ENCODE measurements at regions not wholly inside any gene's neighbourhood (a gene's known extent, or its start where the extent isn't known, plus 50 kb on each side); places are given as distances from the start of the nearest gene placed in this dataset.

DNA sequence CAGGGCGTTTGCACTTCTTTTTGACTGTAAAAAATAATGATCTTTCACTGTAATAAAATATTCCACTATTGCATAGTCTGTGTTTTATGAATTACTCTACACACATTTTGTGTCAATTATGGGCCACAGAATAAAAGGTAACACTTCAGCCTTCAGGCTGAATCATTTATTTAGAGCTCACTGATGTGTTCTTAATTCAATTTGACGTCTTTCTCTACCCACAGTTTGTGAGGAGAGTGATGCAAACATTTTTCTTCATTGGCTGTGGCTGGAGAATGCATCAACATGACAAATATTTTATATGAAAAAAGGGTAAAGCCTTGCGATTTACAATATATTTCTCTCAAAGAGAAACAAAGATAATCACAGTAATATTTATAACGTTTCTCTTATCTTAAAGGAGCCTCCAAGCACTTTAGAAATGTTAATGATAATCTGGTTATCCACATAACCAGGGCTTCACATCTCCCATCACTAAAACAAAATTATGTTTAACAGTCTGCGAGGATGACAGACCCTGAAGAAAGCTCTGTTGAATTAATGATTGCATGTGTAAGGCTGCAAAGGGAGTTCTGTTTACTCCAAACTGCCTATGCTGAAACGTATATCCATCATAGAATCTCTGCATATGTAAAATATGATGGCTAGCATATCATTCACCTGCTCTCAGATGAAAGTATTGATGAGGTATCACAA is 951.3 kb downstream of the ZPLD1 start:
- no peak for DNase-seq (ENCODE audit: low read depth)
- TF ChIP-seq, protein P1, sequence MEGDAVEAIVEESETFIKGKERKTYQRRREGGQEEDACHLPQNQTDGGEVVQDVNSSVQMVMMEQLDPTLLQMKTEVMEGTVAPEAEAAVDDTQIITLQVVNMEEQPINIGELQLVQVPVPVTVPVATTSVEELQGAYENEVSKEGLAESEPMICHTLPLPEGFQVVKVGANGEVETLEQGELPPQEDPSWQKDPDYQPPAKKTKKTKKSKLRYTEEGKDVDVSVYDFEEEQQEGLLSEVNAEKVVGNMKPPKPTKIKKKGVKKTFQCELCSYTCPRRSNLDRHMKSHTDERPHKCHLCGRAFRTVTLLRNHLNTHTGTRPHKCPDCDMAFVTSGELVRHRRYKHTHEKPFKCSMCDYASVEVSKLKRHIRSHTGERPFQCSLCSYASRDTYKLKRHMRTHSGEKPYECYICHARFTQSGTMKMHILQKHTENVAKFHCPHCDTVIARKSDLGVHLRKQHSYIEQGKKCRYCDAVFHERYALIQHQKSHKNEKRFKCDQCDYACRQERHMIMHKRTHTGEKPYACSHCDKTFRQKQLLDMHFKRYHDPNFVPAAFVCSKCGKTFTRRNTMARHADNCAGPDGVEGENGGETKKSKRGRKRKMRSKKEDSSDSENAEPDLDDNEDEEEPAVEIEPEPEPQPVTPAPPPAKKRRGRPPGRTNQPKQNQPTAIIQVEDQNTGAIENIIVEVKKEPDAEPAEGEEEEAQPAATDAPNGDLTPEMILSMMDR (conservative IDR thresholded peaks at IDR 0.05; ENCODE audit: low read depth, low read length): no peak
- H3K4me3 ChIP-seq (ENCODE audit: low read depth, low read length): no peak overlapping the region

DNA sequence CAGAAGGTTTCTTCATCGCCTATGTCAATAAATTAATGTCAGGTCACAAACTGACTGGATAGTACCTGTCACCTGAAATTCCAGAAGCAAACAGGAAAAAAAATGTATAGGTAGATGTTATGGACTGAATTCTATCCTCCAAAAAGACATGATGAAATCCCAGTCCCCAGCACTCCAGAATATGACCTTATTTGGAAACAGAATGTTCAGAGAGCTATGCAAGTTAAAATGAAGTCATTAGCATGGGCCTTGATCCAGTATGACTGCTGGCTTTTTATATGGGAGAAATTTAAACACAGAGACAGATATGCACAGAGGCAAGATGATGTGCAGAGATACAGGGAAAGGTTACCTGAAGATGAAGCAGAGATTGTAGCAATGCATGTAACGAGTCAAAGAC is 953.4 kb downstream of the ZPLD1 start:
- DNase-seq (ENCODE audit: low read depth): no peak
- TF ChIP-seq, protein P1 (conservative IDR thresholded peaks at IDR 0.05; ENCODE audit: low read depth, low read length): no peak
- no peak overlapping the region for H3K4me3 ChIP-seq (ENCODE audit: low read depth, low read length)

DNA sequence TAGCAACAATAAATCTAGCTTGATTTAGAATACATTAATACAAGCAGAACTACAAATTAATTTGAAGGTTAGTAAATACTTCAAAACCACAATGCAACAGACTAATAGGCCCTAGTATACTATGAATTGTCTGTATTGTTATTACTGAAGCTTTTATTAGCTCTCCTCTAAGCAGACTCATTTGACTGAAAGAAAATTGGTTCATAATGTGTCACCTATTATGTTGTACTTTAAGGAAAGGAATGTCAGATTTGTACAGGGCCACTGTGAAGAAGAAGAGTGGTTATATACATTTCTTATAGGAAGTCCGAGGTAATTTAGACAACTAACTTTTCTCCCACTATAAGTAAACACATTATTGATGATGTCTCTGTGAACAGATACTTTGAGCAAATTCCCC is 954.5 kb downstream of the ZPLD1 start:
- no peak overlapping the region for H3K4me3 ChIP-seq (ENCODE audit: low read depth, low read length)
- DNase-seq (ENCODE audit: low read depth): no peak
- TF ChIP-seq, protein P1 (conservative IDR thresholded peaks at IDR 0.05; ENCODE audit: low read depth, low read length): no peak

DNA sequence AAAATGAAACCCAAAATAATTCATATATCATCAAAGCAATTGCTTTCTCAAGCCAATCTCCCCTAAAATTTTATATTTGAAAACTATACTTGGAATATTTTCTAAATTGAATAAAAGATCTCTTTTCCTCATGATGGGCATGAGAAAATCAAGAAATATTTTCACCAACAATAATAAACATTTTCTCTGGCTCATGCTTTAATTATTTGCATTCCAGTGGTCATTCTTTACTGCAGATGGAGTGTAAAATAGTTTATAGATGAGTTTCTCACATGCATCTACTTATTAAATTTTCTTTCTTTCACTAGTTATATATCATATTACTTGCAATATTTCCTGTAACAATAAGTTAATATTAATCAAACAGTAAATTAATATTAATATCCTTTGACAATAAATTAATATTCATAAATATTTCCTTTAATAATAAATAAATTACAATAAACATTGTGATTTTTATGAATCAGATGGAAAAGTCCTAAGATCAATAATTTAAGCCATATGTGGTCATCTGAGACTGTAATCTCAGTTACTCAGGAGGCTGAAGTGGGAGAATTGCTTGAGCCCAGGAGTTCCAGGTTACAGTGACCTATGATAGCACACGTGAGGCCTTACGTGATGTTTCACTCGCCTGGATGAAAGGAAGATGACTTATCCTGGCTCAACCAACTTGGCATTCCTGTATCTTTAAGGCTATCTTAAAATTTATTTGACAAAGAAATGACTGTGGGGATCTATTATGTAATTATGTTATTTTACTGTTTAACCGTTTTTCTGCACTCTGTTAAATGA is 958.8 kb downstream of the ZPLD1 start:
- TF ChIP-seq, protein P1 (conservative IDR thresholded peaks at IDR 0.05; ENCODE audit: low read depth, low read length): no peak
- no peak overlapping the region for H3K4me3 ChIP-seq (ENCODE audit: low read depth, low read length)
- DNase-seq (ENCODE audit: low read depth): no peak

DNA sequence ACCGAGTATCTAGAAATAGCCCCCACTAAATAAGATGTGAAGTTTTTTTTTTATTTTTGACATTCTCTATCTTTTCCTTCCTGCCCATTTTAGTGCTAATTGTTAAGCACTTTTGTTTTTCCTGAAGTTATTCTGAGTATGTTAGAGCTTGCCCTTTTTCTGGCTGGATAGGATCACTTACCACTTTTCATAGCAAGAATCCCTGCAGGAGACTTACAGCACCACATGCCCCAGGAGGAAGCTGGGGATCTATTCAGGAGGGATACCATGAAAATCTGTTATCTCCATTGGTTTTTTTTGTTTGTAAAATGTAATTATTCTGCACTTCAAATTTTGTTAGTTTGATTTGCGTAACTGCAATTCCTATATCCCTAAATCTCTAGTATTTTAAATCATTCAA is 968.4 kb downstream of the ZPLD1 start:
- no peak for DNase-seq (ENCODE audit: low read depth)
- no peak overlapping the region for H3K4me3 ChIP-seq (ENCODE audit: low read depth, low read length)
- TF ChIP-seq, protein P1 (conservative IDR thresholded peaks at IDR 0.05; ENCODE audit: low read depth, low read length): no peak

DNA sequence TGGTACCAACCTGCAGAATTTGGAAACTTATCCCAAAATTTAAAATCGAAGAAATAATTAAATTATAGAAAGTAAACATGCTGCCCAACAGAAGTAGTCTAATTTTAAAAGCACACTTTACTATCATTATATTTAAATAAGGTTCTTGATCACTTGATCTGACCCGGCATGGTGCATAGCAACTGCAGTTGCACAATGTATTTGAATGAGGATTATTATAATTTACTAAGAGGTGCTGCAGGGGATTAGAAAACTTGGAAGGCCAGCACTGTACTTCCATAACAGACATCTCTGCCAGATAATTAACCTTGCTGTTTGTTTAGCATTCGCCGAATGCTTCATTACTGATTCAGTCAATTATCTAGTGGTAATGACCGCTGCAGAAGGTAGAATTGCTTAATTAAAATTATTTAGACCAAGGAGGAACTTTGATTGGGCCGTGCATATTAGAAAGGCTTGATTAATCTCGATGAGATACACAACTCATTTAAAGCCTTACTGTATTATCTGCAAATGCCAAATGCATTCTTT is 971.6 kb downstream of the ZPLD1 start:
- TF ChIP-seq, protein P1 (conservative IDR thresholded peaks at IDR 0.05; ENCODE audit: low read depth, low read length): no peak
- H3K4me3 ChIP-seq (ENCODE audit: low read depth, low read length): no peak overlapping the region
- no peak for DNase-seq (ENCODE audit: low read depth)
